ENCODE measurements at regions not wholly inside any gene's neighbourhood (a gene's known extent, or its start where the extent isn't known, plus 50 kb on each side); places are given as distances from the start of the nearest gene placed in this dataset.

DNA sequence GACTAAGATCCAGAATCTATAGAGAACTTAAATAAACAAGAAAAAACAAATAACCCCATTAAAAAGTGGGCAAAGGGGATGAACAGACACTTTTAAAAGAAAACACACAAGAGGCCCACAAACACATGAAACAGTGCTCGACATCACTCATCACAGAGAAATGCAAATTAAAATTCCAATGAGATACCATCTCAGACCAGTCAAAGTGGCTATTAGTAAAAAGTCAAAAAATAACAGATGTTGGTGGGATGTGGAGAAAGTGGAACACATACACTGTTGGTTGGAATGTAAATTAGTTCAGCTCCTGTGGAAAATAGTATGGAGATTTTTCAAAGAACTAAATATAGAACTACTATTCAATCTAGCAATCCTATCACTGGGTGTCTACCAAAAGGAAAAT, 143.1 kb downstream of the IFI44 start:
- DNase-seq (ENCODE audit: low read depth in 4 of 4, low spot score in 3 of 4) = no peak

DNA sequence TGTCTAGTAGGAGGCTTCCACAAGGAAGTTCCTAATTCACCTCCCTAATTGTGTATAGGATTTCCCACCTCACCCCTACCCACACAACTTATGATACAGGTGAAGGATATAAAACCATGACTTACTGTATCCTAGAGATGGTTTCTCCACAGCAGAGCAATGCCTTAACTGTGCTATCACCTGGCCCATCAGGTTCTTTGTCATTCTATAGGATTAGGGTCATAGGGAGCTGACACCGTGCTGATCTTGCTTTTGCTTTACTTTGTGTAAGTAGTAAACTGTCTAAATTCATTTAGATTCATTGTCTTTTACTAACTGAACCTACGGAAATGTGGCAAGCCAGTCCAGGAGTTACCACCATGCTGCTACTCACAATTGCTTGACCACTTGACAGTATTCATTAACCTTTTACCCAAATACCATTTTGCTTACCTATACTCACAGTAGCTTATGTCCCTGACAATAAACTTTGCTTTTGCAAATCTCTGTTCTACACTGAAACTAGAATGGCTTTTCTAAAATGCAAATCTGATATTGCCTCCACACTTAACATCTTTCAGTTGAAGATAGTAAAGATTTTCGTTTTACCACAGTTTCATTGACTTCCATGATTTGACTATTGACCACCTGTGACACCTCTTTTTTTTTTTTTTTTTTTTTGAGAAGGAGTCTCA, 147.6 kb downstream of the IFI44 start:
- DNase-seq (ENCODE audit: low read depth in 4 of 4, low spot score in 3 of 4) = no peak

DNA sequence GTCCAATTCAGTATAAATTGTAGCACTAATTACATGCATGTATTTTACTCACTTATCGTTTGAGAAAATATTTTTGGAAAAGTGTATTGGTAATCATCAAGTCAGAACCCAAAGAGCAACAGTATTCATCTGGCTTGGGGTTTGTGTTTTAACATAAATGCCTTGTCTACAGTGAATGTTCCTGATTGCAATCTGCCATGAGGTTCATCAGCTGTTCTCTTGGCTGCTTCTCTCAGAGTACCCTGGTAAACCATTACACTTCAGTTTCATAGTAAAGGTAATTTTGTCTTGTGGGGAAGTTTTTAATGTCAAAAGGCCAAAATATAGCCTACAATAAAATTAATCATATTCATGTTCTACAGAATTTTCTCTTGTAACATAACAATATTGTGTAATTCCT, 150.3 kb downstream of the IFI44 start:
- no peak for DNase-seq (ENCODE audit: low read depth in 4 of 4, low spot score in 3 of 4)

DNA sequence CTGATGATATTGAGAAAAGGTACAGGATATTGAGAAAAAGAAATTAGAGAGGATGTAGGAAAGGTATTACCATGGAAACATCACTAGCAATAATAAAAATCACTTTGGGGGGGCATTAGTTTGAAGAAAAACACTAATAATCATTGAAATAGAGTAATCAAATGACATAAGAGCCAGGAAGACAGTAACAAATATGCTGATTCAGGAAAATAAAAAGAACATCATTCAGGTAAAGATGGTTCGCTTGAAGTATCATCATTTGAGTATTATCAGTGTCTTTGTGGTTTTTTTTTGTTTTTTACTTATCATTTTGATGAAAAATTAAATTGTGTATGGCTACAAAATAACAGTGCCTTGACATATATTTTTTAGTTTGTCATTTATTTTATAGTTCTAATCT, 164.5 kb downstream of the IFI44 start:
- no peak for DNase-seq (ENCODE audit: low read depth in 4 of 4, low spot score in 3 of 4)

DNA sequence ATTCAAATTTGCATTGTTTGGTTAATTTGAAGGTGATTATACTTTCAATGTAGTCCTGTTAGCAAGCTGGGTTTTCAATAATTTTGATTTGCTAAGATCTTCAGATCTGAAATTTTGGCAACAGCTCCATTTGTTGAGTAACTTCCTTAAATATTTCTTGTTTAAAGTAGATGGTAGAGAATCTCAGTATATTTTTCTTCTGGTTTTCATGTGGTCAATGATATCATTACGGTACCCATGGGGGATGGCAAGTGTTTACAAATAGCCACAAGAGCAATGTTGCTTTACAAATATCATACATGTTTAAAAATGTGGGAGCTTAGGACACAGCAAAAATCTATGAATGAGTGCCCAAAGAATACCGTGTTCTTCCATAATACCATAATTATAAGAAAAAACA, 175.9 kb downstream of the IFI44 start:
- no peak for DNase-seq (ENCODE audit: low read depth in 4 of 4, low spot score in 3 of 4)

DNA sequence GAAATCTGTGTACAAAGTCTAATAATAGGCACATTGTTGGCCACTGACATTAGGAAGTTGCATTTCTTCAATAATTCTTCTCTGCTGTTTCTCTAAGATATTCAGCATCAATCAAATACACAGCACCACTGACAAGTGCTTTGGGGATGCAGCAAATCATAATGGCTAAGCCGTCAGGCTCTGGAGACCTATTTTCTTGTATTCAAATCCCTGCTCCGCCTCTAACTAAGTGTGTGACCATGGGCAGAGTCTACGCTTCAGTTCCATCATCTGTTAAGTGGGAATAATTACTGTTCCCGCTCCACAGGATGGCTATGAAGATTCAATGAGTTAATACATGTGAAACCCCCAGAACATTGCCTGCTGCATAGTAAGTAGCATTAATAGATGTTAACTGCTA, 176.9 kb downstream of the ADGRL4 start:
- DNase-seq (ENCODE audit: low read depth in 4 of 4, low spot score in 3 of 4) = no peak

DNA sequence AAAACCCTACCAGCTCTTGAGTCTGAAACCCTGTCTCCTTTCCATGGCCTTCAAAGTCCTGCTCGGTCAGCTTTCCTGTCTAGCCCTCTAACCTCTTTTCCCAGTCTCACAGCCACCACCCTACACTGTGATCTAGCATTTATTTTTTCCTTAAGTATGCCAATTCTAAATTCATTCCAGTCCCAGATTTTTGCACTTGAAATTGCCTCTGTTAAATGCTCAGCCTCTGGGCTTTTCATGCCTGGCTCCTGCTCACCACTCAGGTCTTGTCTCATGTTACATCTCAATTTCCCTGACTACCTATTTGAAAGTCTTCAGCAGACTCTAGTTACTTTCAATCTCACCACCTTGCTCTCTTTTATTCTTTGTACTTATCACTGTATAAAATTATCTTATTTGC, 176.2 kb downstream of the ADGRL4 start:
- no peak for DNase-seq (ENCODE audit: low read depth in 4 of 4, low spot score in 3 of 4)

DNA sequence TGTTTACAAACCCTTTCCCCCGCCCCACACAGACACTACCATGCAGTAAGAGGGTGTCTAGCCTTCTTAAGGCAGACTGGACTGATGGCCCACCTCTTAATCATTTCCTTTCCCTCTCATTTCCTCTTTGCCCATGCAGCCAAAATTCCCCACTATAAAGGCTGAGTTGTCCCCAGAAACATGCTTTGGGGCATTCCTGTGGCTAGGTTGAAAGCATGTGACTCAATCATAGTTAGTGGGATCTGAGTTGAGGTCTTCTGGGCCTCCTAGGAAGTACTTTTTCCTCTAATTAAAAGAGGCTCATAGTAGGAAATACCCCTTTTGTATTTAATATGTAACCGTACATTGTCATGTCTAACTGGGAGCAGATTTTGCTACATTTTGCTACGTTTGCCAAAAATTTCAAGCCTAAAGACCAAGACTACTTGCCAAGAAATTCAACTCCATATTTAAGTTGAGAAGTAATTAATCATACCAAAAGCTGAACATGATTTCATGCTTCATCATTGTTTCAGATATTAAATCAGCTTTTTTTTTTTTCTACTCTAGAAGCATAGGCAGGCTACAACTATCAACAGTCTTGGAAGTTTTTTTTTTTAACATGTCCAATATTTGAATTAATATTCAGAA, 174.7 kb downstream of the ADGRL4 start:
- no peak for DNase-seq (ENCODE audit: low read depth in 4 of 4, low spot score in 3 of 4)

DNA sequence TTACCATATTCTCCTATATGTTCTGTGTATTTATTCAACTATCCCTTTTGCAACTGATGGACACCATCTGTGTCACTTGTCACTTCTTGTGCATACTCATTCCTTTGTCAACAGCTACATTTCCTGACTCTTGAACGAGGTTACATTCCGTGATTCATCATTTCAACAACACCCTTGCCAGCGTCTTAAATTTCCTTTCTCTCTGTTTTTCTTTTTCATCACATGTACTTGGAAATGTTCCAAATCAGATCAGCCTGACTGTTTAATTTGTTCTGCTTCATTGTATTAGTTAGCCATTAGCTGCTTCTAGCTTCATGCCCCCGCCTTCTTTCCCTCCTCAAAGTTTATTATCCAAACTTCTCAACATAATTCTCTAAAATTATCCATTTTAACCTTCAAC, 173.0 kb downstream of the ADGRL4 start:
- DNase-seq (ENCODE audit: low read depth in 4 of 4, low spot score in 3 of 4) = peak in 2 of 4 donors; percentile 37 to 44

DNA sequence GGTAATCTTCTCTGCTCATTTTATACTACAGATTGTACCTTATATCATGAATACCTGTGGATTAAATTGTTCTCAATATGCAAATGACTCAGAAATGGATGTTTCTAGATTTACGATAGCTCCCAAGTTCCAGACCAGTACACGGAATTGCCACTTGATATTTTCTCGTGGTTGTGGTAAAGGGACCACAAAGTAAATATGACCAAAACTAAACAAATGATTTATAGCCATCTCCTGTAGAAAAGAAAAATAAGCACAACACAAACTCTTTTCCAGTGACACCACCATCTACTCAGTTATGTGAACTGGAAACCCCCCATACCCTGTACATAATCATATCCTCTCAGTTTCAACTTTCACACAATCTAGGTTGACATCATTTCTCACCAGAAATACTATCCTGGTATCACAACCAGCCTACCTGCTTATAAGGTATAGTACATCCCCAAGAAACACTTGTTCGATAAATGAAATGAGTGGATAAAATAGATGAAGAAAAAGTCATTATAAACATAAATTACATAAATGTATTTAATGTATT, 172.3 kb downstream of the ADGRL4 start:
- no peak for DNase-seq (ENCODE audit: low read depth in 4 of 4, low spot score in 3 of 4)

DNA sequence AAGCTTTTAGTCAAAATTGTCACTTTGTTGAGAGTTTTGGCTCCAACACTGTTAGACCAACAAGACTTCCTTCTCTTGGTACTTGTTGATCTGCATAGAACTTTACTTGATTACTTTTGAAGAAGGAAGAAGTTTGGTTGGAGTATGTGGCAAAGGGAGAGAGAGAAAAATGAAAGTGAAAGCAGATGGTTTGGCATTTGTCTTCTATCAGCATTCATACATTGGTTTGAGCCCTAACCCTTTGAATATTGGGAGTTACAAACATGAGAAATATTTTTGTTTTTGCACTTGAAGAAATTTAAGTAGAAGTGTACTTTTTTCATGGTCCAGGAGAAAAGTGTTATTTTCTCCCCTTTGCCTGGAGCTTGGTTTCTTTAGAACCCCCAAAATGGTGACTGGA, 169.8 kb downstream of the ADGRL4 start:
- DNase-seq (ENCODE audit: low read depth in 4 of 4, low spot score in 3 of 4) = no peak

DNA sequence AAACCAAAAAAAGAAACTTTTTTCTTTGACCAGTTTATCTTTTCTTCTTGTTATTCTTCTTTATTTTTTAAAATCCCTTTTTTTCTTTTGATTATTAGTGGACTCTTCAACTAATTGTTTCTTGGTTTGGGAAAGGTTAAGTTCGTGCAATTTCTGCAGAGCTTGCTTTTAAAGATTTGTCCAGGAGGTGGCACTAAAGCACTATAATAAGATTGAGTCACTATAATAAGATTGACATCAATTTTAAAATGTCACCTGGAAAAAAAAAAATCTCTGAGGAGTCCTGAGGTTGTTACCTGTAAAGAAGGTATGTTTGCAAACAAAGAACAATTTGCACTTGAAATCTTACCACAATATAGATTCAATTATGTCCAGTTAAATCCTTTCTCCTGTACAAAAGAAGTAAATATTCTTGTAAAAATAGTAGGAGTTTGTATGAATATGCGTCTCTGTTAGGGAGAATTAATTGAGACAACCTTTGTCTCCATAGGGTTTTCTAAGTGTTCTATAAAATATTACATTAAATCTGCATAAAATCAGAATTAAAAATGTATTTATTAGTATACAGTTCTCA, 166.7 kb downstream of the ADGRL4 start:
- DNase-seq (ENCODE audit: low read depth in 4 of 4, low spot score in 3 of 4) = peak in 1 of 4 donors; percentile 41

Measured in left renal pelvis (tissue), 4 donors.